ENCODE measurements at regions not wholly inside any gene's neighbourhood (a gene's known extent, or its start where the extent isn't known, plus 50 kb on each side); places are given as distances from the start of the nearest gene placed in this dataset.
"Not testable (repeated sequence)": the region's sequence is repeated elsewhere in the genome, so short reads cannot be mapped to it uniquely, and the experiment has no call there.

GRCh38 chr6:106858653-106859092, 115.9 kb downstream of the CD24 start:
- no peak overlapping the region for H3K27ac ChIP-seq
- TF ChIP-seq, protein P1, sequence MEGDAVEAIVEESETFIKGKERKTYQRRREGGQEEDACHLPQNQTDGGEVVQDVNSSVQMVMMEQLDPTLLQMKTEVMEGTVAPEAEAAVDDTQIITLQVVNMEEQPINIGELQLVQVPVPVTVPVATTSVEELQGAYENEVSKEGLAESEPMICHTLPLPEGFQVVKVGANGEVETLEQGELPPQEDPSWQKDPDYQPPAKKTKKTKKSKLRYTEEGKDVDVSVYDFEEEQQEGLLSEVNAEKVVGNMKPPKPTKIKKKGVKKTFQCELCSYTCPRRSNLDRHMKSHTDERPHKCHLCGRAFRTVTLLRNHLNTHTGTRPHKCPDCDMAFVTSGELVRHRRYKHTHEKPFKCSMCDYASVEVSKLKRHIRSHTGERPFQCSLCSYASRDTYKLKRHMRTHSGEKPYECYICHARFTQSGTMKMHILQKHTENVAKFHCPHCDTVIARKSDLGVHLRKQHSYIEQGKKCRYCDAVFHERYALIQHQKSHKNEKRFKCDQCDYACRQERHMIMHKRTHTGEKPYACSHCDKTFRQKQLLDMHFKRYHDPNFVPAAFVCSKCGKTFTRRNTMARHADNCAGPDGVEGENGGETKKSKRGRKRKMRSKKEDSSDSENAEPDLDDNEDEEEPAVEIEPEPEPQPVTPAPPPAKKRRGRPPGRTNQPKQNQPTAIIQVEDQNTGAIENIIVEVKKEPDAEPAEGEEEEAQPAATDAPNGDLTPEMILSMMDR (conservative IDR thresholded peaks at IDR 0.05) = no peak

DNA sequence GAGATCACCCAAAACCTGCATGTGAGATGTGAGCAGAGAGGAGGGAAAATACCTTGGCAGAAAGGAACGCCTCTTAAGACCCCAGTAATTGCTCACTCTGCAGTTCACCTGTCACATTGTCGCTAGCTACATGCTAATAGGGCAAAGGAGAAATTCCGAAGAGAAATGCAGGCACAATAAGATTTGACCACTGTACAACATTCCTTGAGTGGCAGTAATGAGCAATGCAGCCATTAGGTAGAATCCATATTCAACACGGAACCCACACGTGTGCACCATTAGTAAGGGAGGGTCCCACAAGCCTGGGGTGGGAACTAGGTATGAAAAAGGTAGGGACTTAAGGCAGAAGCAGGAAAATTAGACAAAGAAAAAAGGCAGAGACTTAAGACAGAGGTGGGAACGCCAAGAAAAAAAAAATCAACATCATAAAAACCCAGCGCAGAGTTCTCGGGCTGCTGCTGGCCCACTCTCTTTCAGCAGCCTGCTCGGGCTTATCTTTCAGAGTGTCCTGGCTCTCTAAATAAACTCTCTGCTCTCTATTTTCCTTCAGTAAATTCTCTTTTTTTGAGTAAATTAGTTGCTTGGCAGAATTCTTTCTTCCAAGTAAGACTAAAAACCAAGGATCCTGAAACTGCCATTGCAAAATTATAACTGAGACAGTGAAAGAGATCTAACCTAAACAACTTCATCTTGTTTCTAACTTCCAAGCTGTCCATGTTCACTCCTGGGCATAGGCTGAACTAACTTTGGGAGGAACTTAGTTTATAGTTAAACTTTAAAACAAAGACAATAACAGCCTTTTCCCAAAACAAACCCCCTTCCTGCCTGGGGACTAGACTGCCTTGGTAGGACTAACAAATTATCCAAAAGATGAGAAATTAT, 116.5 kb downstream of the CD24 start:
- TF ChIP-seq, protein P1 (conservative IDR thresholded peaks at IDR 0.05) = no peak
- no peak overlapping the region for H3K27ac ChIP-seq

GRCh38 chr6:106857310-106857709, 117.2 kb downstream of the CD24 start:
- H3K27ac ChIP-seq = not testable (repeated sequence)

GRCh38 chr6:106856227-106856874, 118.2 kb downstream of the CD24 start:
- no peak overlapping the region for H3K27ac ChIP-seq
- TF ChIP-seq, protein P1 (conservative IDR thresholded peaks at IDR 0.05) = no peak

DNA sequence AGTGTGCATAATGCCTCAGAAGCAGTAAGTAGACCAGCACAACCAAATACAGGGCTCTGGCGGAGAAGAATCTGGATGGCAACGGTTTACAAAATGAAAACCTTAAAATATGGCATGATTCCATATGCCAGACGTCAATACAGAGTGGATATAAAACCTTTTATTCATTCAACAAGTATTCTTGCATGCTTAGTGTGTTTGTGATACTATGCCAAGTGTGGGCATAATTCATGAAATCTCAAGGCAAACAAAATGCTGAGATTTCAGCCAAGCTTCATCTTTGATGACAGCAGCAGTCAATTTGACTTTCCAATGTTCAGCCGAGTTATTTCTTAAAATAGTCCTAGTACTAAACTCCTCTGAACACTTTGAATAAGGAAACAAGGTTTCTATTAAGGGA, 119.4 kb downstream of the CD24 start:
- TF ChIP-seq, protein P1 (conservative IDR thresholded peaks at IDR 0.05) = no peak
- H3K27ac ChIP-seq = no peak overlapping the region

- TF ChIP-seq, protein P1 (conservative IDR thresholded peaks at IDR 0.05) = no peak
Measured at GRCh38 chr6:106849676-106850332, 124.7 kb downstream of the CD24 start.

DNA sequence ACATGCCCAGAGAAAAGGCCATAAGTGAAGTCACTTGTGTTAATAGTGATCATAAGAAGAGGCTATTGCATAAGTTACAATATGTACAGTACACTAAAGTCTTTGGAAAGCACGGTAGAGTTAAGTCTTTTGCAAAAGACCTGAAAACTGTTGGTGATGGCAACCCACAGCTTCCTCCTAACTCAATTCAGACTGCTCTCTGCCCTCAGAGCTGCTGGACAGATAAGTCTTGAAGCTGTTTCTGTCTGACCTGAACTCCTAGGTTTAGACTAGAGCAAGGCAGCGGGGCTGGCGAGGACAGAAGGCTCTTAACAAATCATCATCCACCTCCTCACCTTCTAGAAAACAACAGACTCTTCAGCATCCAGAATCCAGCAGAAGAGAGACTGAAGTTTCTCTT, 125.4 kb downstream of the CD24 start:
- no peak overlapping the region for H3K27ac ChIP-seq
- TF ChIP-seq, protein P1 (conservative IDR thresholded peaks at IDR 0.05) = no peak

More at GRCh38 chr6:106849676-106850332, 124.7 kb downstream of the CD24 start:
- no peak overlapping the region for H3K27ac ChIP-seq

All from VCaP (cell line).